Activated B cell treated with CpG ODN at 0.5 μM for 24 hours (primary cell): ENCODE measurements at regions not wholly inside any gene's neighbourhood (a gene's known extent, or its start where the extent isn't known, plus 50 kb on each side); places are given as distances from the start of the nearest gene placed in this dataset.

Experiments used
- ATAC-seq: fragments of 200-7000 bp; cut with Tn5 transposase; one replicate; pipeline ENCODE4 v1.10.0; 2021; ENCODE audit warnings: low read depth, mild to moderate bottlenecking, moderate library complexity
- CTCF ChIA-PET: fragments of 350-600 bp; sonication (Branson Sonifier 250); formaldehyde crosslinking; loops from one replicate; lab custom pipeline; 2021; ENCODE audit warnings: antibody characterized with exemption; lab: Charles Lee
- POLR2A ChIA-PET: fragments of 350-600 bp; sonication (Branson Sonifier 250); formaldehyde crosslinking; loops from one replicate; lab custom pipeline; 2021; ENCODE audit warnings: antibody characterized with exemption; lab: Charles Lee
- DNase-seq: peaks from one replicate; pipeline ENCODE4 v3.0.0; 2022
- H3K27ac Mint-ChIP-seq: one replicate; pipeline ENCODE4 v1.8.0; 2020; ENCODE audit warnings: mixed read lengths
- H3K27me3 Mint-ChIP-seq: one replicate; pipeline ENCODE4 v1.8.0; 2021; ENCODE audit warnings: mixed read lengths
- H3K36me3 Mint-ChIP-seq: one replicate; pipeline ENCODE4 v1.8.0; 2021; ENCODE audit warnings: low read depth, mixed read lengths
- H3K4me1 Mint-ChIP-seq: one replicate; pipeline ENCODE4 v1.8.0; 2021; ENCODE audit warnings: mixed read lengths
- H3K4me3 Mint-ChIP-seq: one replicate; pipeline ENCODE4 v1.8.0; 2020; ENCODE audit warnings: mild to moderate bottlenecking, mixed read lengths
- H3K9me3 Mint-ChIP-seq: one replicate; pipeline ENCODE4 v1.8.0; 2020; ENCODE audit warnings: mixed read lengths
- CTCF ChIP-seq: fragments of 200-600 bp; IDR thresholded peaks from one replicate; pipeline ENCODE4 v1.8.0; 2022; ENCODE audit warnings: antibody characterized with exemption, mild to moderate bottlenecking
- intact Hi-C: fragments of 100-400 bp; cut with micrococcal nuclease; formaldehyde crosslinking; loops from one replicate; pipeline ENCODE4 v1.15.1; 2024

GRCh38 chr3:124553178-124553577, 177.1 kb upstream of the UMPS start:
- ChIA-PET CTCF (interaction anchor here (0.7 kb wide), 1 partner anchor 13 kb away, joined by 3 read pairs; no protein-coding TSS in a partner anchor), POLR2A (no interaction called here)
- Mint-ChIP-seq H3K4me1 (no peaks in the 10 kb centered on the region), H3K27me3 (peaks cover 19% of the 10 kb centered on the region), H3K36me3 (no peaks in the 10 kb centered on the region), H3K4me3 (no peak overlapping the region), H3K27ac (no peak overlapping the region), H3K9me3 (no peaks in the 10 kb centered on the region)
- intact Hi-C loops: loop anchor here (10.0 kb wide), 4 partner anchors 198 to 828 kb away; no protein-coding TSS in a partner anchor
- ATAC-seq (no peak), DNase-seq (no peak)
- no peak for TF ChIP-seq CTCF

DNA sequence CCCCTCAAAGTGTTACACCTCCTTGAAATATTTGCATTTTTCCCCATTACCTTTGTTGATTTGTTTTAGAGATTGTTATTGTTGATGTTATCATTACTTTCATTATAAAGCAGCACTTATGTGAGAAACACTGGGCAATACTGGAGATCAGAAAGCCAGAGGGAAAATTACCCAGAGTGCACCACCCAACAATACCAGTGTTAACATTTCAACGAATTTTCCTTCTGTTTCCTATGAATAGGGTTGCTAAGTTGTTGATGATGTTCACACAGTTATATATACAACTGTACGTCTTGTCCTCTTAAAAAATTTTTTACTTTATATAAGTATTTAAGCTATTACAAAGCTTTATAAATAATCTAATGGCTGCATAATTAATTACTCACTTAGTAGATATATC, 173.6 kb upstream of the UMPS start:
- POLR2A ChIA-PET: no interaction called here
- H3K9me3 Mint-ChIP-seq: no peaks in the 10 kb centered on the region
- peaks cover 32% of the 10 kb centered on the region for H3K27me3 Mint-ChIP-seq
- no peak for TF ChIP-seq CTCF
- CTCF ChIA-PET: interaction anchor here (1.2 kb wide), 1 partner anchor 134 kb away, joined by 4 read pairs; no protein-coding TSS in a partner anchor
- no peaks in the 10 kb centered on the region for H3K4me1 Mint-ChIP-seq
- H3K4me3 Mint-ChIP-seq: no peak overlapping the region
- intact Hi-C loops: loop anchor here (10.0 kb wide), 4 partner anchors 202 to 832 kb away; no protein-coding TSS in a partner anchor
- DNase-seq: no peak
- H3K27ac Mint-ChIP-seq: no peak overlapping the region
- no peak for ATAC-seq
- H3K36me3 Mint-ChIP-seq: no peaks in the 10 kb centered on the region

GRCh38 chr3:124557433-124558232, 172.6 kb upstream of the UMPS start:
- no peak for DNase-seq
- no peaks in the 10 kb centered on the region for H3K36me3 Mint-ChIP-seq
- H3K27ac Mint-ChIP-seq: no peak overlapping the region
- POLR2A ChIA-PET: no interaction called here
- intact Hi-C loops: loop anchor here (10.0 kb wide), 4 partner anchors 203 to 833 kb away; no protein-coding TSS in a partner anchor
- peaks cover 34% of the 10 kb centered on the region for H3K27me3 Mint-ChIP-seq
- TF ChIP-seq CTCF: no peak
- no peaks in the 10 kb centered on the region for H3K4me1 Mint-ChIP-seq
- H3K9me3 Mint-ChIP-seq: no peaks in the 10 kb centered on the region
- CTCF ChIA-PET: interaction anchor here (3.8 to 10.4 kb wide), 3 partner anchors 10 to 131 kb away, joined by 19 to 112 read pairs (median 38); no protein-coding TSS in a partner anchor
- ATAC-seq: no peak
- H3K4me3 Mint-ChIP-seq: no peak overlapping the region

DNA sequence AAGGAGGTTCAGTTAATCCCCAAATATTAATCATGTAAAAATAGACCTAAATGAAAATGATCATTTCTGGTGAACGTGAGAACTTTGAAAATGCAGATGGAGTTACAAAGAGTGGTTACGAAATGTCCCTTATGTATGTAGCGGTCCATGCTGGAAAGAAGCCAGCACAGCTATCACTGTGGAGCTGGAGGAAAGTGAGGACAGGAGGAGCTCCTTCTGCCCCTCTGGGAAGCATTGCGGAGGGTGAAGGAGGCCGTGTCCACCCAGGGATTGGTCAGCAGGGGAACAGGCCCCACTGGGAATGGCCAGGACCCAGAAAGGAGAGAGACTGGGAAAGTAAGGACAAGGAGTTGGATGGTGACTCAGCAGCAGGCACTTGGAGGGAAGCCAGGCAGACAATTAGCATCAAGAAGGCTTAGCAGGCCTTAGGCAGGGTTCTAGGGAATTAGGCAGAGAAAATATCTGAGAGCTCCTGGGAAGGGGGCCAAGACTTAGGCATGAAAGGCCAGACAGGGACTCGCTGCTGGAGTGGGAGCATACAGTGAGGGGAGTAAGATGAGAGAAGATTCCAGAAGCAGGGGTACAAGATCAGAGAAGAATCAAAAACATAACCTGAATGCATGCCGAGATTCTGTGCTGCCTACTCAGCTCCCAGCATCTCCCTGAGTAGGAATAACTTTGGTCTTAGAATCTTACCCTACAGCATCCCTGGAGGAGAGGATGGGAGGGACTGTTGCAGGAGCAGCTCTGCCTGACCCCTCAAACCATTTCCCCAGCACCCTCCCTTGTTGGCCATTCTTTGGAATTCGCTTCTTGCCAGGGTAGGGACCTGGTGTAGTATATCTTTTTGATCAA, 171.0 kb upstream of the UMPS start:
- Mint-ChIP-seq H3K4me1 (no peaks in the 10 kb centered on the region), H3K4me3 (no peak overlapping the region), H3K27ac (no peak overlapping the region), H3K9me3 (no peaks in the 10 kb centered on the region), H3K27me3 (peaks cover 33% of the 10 kb centered on the region), H3K36me3 (no peaks in the 10 kb centered on the region)
- no peak for TF ChIP-seq CTCF
- ATAC-seq: no peak
- intact Hi-C loops: loop anchor here (10.0 kb wide), 4 partner anchors 204 to 834 kb away; no protein-coding TSS in a partner anchor
- ChIA-PET CTCF (interaction anchor here (0.9 to 10.4 kb wide), 7 partner anchors 8 to 129 kb away, joined by 3 to 112 read pairs (median 10); no protein-coding TSS in a partner anchor), POLR2A (no interaction called here)
- no peak for DNase-seq
